SK-N-SH (cell line): ENCODE measurements at regions not wholly inside any gene's neighbourhood (a gene's known extent, or its start where the extent isn't known, plus 50 kb on each side); places are given as distances from the start of the nearest gene placed in this dataset.

Source experiments
- CTCF ChIP-seq: fragments of 200-600 bp; sonication (generic); IDR thresholded peaks from 2 replicates; pipeline ENCODE4 v1.6.1; 2017; ENCODE audit warnings: antibody characterized with exemption, mild to moderate bottlenecking, moderate library complexity
- REST ChIP-seq: IDR thresholded peaks from 2 replicates; pipeline ENCODE4 v1.6.1; 2012; ENCODE audit warnings: mild to moderate bottlenecking, low read depth, low read length, moderate library complexity
- YY1 ChIP-seq: IDR thresholded peaks from 2 replicates; pipeline ENCODE4 v1.4.0; 2012; ENCODE audit warnings: low read depth, mild to moderate bottlenecking

- no peak for TF ChIP-seq YY1
- no peak for TF ChIP-seq CTCF
- no peak for TF ChIP-seq REST
Observed at GRCh38 chr6:167669870-167670802, 156.6 kb upstream of the AFDN start.
